Right lobe of liver (tissue), 6 donors: ENCODE measurements at regions not wholly inside any gene's neighbourhood (a gene's known extent, or its start where the extent isn't known, plus 50 kb on each side); places are given as distances from the start of the nearest gene placed in this dataset.

Experiments
- ATAC-seq, 4 donors: fragments of 200-7000 bp; cut with Tn5 transposase; one replicate each; pipeline ENCODE4 v1.9.1; 2020; ENCODE audit warnings: mild to moderate bottlenecking in 4 of 4, moderate library complexity in 4 of 4
- DNase-seq, 3 donors: peaks; one replicate each; pipeline ENCODE4 v3.0.0-alpha.2; 2020
- H3K27ac ChIP-seq, 3 donors: fragments of 200-600 bp; one replicate each; pipeline ENCODE4 v1.8.0; 2022
- H3K27me3 ChIP-seq, 2 donors: fragments of 200-600 bp; one replicate each; pipeline ENCODE4 v1.8.0; 2022
- H3K36me3 ChIP-seq, 4 donors: fragments of 200-600 bp; sonication (generic) in 1 of 4; one replicate each; pipeline versions ENCODE4 v1.5.1 to v1.8.0; 2017 to 2022; ENCODE audit warnings: control low read depth in 1 of 4
- H3K4me1 ChIP-seq, 4 donors: fragments of 200-600 bp; sonication (generic) in 1 of 4; one replicate each; pipeline versions ENCODE4 v1.5.1 to v1.8.0; 2017 to 2022; ENCODE audit warnings: control low read depth in 1 of 4
- H3K4me3 ChIP-seq, 3 donors: fragments of 200-600 bp; one replicate each; pipeline ENCODE4 v1.8.0; 2022
- H3K9me3 ChIP-seq, 4 donors: fragments of 200-600 bp; sonication (generic) in 1 of 4; one replicate each; pipeline versions ENCODE4 v1.5.1 to v1.8.0; 2017 to 2022; ENCODE audit warnings: control low read depth in 1 of 4
- CTCF ChIP-seq, 4 donors: fragments of 200-600 bp in 3 of 4; fragments of 450-650 bp in 1 of 4; IDR thresholded peaks; one replicate each; pipeline versions ENCODE4 v1.5.1 to v1.8.0; 2016 to 2022; ENCODE audit warnings: antibody characterized with exemption in 4 of 4, mild to moderate bottlenecking in 2 of 4
- POLR2A ChIP-seq: fragments of 450-650 bp; IDR thresholded peaks from one replicate; pipeline ENCODE4 v1.6.1; 2017; ENCODE audit warnings: antibody characterized with exemption, mild to moderate bottlenecking
- WGBS: methylation state at CpG from one replicate; pipeline ENCODE4 v1.1.6; 2018; ENCODE audit warnings: low coverage, low lambda C conversion rate; ENCODE audit not compliant: insufficient coverage; ENCODE audit errors: missing lambda C conversion rate; 5-methylcytosine and 5-hydroxymethylcytosine counted together
- intact Hi-C, 2 donors: fragments of 100-400 bp; cut with DNase I; formaldehyde crosslinking; loops; one replicate each; pipeline versions ENCODE4 v1.11.2 to v1.14.1; 2022
- donor health status: DM: no; HTN: yes; CAD: no.
- donor health status: DM: no; HTN: no; CAD: no.
- donor health status: DM: no; HTN: no; CAD: no.
- donor health status: DM: no; HTN: yes; CAD: no.
- donor health status: DM: no; HTN: yes; CAD: no.

- Histone ChIP-seq H3K4me1 (no peaks in the 10 kb centered on the region), H3K27me3 (no peaks in the 10 kb centered on the region), H3K36me3 (no peaks in the 10 kb centered on the region), H3K9me3 (no peaks in the 10 kb centered on the region), H3K4me3 (no peak overlapping the region), H3K27ac (no peak overlapping the region)
- intact Hi-C loops: no loop called here
- ATAC-seq: no peak
- peak in 1 of 3 donors; percentile 22 for DNase-seq
- 74% methylated on average over 9 of the region's 9 CpGs for WGBS
- TF ChIP-seq CTCF (IDR thresholded peaks at IDR 0.05) (no peak), POLR2A (no peak)
These were observed 274.2 kb downstream of the XXYLT1 start for GRCh38 chr3:194996746-194997145.

GRCh38 chr3:194998417-194998816, 272.5 kb downstream of the XXYLT1 start:
- Histone ChIP-seq H3K27me3 (no peaks in the 10 kb centered on the region), H3K4me3 (no peak overlapping the region), H3K4me1 (no peaks in the 10 kb centered on the region), H3K27ac (no peak overlapping the region), H3K36me3 (no peaks in the 10 kb centered on the region), H3K9me3 (no peaks in the 10 kb centered on the region)
- TF ChIP-seq CTCF (IDR thresholded peaks at IDR 0.05): no peak
- TF ChIP-seq POLR2A: no peak
- intact Hi-C loops: no loop called here
- ATAC-seq (no peak), DNase-seq (peak in 1 of 3 donors; percentile 18)
- WGBS: 64% methylated on average over 6 of the region's 6 CpGs

GRCh38 chr3:194998948-194999347, 272.0 kb downstream of the XXYLT1 start:
- H3K27me3 ChIP-seq: no peaks in the 10 kb centered on the region
- no peak overlapping the region for H3K27ac ChIP-seq
- peak in 1 of 3 donors; percentile 31 for DNase-seq
- H3K9me3 ChIP-seq: no peaks in the 10 kb centered on the region
- ATAC-seq: no peak
- H3K36me3 ChIP-seq: no peaks in the 10 kb centered on the region
- TF ChIP-seq POLR2A (no peak), CTCF (IDR thresholded peaks at IDR 0.05) (no peak)
- no peaks in the 10 kb centered on the region for H3K4me1 ChIP-seq
- 81% methylated on average over 5 of the region's 5 CpGs for WGBS
- H3K4me3 ChIP-seq: no peak overlapping the region
- intact Hi-C loops: no loop called here

GRCh38 chr3:194999491-194999890, 271.5 kb downstream of the XXYLT1 start:
- ATAC-seq (no peak), DNase-seq (peak in 1 of 3 donors; percentile 28)
- H3K27me3 ChIP-seq: no peaks in the 10 kb centered on the region
- WGBS: no CpG with 5 or more reads among the region's 6 CpGs
- H3K36me3 ChIP-seq: no peaks in the 10 kb centered on the region
- no peak for TF ChIP-seq POLR2A
- no peak for TF ChIP-seq CTCF (IDR thresholded peaks at IDR 0.05)
- no peaks in the 10 kb centered on the region for H3K9me3 ChIP-seq
- H3K4me3 ChIP-seq: no peak overlapping the region
- intact Hi-C loops: no loop called here
- no peak overlapping the region for H3K27ac ChIP-seq
- no peaks in the 10 kb centered on the region for H3K4me1 ChIP-seq

GRCh38 chr3:195001261-195001660, 269.7 kb downstream of the XXYLT1 start:
- H3K36me3 ChIP-seq: no peaks in the 10 kb centered on the region
- WGBS: 90% methylated on average over 3 of the region's 6 CpGs
- no peaks in the 10 kb centered on the region for H3K9me3 ChIP-seq
- intact Hi-C loops: loop anchor here in 1 of 2 donors (5.0 kb wide), 1 partner anchor 106 kb away; no protein-coding TSS in a partner anchor
- H3K27ac ChIP-seq: no peak overlapping the region
- DNase-seq (peak in 1 of 3 donors; percentile 17), ATAC-seq (no peak)
- H3K27me3 ChIP-seq: no peaks in the 10 kb centered on the region
- no peaks in the 10 kb centered on the region for H3K4me1 ChIP-seq
- TF ChIP-seq CTCF (IDR thresholded peaks at IDR 0.05): no peak
- no peak for TF ChIP-seq POLR2A
- no peak overlapping the region for H3K4me3 ChIP-seq
